Astrocyte of the spinal cord (primary cell): ENCODE measurements at regions not wholly inside any gene's neighbourhood (a gene's known extent, or its start where the extent isn't known, plus 50 kb on each side); places are given as distances from the start of the nearest gene placed in this dataset.

Source experiments
- DNase-seq: peaks from one replicate; pipeline ENCODE4 v3.0.0; 2011; ENCODE audit warnings: low read depth, low spot score
- H3K4me3 ChIP-seq: 2 replicates; pipeline ENCODE4 v1.5.1; 2011; ENCODE audit warnings: low read depth, mild to moderate bottlenecking, low read length, moderate library complexity
- in situ Hi-C: cut with HindIII; loops from 2 replicates; pipeline ENCODE4 v1.10.0; 2017; ENCODE audit warnings: low sequenced_read_pairs
- TF ChIP-seq, protein P1 (sequence below): IDR thresholded peaks from 2 replicates; pipeline ENCODE4 v1.5.1; 2012; ENCODE audit warnings: low read depth, mild to moderate bottlenecking, low read length, inconsistent platforms

DNA sequence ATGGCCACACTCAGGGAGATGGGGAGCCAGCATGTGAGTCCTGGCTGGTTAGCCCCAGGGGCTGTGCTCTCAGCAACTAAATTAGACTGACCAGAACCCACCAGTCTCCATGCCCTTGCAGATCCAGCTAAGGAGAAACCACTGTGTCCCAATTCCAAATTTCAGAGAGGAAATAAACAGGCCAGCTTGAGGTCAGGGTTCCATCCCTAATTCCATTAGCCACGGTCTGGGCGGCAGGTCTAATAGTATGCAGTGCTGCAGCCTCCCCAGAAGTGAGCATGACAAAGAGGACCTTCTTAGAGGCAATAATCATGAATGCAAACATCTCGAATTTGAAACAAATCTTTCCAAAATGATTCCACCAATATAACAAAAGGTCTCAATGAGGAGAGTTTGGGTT, 671.2 kb downstream of the BCL11A start:
- H3K4me3 ChIP-seq, result no peak overlapping the region
- TF ChIP-seq, protein P1, sequence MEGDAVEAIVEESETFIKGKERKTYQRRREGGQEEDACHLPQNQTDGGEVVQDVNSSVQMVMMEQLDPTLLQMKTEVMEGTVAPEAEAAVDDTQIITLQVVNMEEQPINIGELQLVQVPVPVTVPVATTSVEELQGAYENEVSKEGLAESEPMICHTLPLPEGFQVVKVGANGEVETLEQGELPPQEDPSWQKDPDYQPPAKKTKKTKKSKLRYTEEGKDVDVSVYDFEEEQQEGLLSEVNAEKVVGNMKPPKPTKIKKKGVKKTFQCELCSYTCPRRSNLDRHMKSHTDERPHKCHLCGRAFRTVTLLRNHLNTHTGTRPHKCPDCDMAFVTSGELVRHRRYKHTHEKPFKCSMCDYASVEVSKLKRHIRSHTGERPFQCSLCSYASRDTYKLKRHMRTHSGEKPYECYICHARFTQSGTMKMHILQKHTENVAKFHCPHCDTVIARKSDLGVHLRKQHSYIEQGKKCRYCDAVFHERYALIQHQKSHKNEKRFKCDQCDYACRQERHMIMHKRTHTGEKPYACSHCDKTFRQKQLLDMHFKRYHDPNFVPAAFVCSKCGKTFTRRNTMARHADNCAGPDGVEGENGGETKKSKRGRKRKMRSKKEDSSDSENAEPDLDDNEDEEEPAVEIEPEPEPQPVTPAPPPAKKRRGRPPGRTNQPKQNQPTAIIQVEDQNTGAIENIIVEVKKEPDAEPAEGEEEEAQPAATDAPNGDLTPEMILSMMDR, result no peak
- in situ Hi-C loops, result no loop called here

DNA sequence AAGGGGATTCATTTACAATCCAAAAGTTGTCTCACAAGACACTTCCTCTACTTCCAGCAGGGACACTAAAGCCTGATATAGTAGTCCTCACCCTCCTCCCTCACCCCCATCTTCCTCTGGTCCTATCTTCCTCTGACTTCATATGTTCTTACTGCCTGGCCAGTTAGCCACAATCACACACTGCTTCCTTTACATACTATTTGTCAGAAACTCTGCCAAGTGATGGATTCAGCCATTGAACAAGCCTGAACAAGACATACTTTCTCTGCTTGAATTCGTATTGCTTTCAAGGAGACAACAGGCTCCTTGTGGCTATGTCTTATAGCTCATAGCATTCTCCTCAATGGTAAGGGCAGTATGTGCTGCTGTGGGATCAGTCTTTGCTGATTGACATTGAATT, 672.2 kb downstream of the BCL11A start:
- TF ChIP-seq, protein P1, result no peak
- H3K4me3 ChIP-seq, result no peak overlapping the region
- in situ Hi-C loops, result no loop called here
- DNase-seq, result no peak

More for the DNA sequence above, 671.2 kb downstream of the BCL11A start:
- no peak for DNase-seq

DNA sequence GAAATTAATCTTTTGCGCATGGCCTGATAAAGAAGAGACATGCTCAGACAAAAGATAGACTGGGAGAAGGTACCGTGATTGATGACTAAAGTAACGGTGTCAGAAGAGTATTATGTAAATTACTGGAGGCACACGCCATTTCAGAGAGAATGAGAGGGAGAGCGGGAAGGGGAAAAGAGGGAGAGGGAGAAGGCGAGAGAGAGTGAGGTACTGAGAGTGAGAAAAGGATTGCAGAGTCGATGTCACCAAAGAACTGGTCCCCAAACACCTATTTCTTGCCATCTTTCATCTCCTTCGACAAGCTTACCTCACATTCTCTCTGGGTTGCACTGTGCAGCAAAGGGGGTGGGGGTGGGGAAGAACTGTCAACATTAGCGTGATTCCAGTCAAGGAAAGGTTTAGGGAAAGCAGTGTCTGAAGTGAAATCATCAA, 673.7 kb downstream of the BCL11A start:
- in situ Hi-C loops, result no loop called here
- TF ChIP-seq, protein P1, result no peak
- no peak overlapping the region for H3K4me3 ChIP-seq
- no peak for DNase-seq

DNA sequence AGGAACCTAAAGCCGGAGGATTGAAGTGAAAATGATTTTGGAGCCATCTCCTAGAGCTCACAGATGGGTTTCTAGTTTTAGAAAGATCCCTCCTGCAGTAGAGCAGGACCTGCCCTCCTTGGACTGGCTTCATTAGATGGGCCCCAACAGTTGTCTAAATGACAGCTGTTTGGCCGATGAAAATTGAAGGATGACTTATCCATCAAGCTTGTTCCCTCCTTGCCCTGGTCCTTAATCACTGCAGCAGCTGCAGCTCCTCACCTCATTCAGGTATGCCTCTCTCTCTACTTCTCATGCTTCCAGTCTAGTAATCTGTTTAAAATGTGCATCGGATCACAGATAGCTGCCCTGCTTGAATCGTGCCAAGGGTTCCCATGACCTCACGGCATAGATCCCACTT, 677.6 kb downstream of the BCL11A start:
- no peak overlapping the region for H3K4me3 ChIP-seq
- DNase-seq, result no peak
- TF ChIP-seq, protein P1, result no peak
- in situ Hi-C loops, result no loop called here

DNA sequence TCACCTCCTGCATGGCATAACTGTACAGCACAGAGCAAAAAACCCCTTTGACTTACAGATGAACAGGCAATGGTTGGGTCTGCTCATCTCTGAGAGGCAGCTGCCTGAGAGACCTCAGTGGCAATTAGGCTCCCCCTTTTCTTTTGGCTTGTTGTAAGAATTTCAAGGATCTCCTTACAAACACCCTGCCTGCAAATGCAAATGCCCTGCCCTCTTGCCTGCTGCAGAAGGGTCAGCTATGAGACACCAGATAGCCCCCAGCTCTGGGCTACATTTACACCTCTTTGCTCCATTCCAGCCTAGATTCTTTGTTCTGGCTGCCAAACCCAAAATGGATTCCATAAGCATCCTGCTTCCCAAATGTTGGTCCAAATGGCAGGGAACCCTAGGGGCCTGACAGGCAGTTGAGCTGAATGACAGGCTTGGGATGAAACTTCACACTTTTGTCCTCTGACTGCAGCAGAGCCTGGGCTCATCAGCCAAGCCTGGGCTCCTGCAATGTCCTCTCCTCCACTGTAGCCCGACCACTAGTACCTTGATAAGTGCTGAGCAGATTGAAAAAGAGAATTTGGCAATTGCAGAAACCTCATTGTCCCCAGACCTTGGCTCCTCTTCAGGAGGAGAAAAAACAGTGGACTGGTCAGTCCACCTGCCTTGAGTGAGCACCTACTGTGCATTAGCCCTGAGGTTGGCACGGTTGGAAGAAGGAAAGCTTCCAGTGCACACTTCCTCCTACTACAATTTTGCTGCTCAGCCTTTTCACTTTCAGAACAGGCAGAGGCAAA, 678.3 kb downstream of the BCL11A start:
- no peak overlapping the region for H3K4me3 ChIP-seq
- in situ Hi-C loops, result no loop called here
- DNase-seq, result no peak
- TF ChIP-seq, protein P1, result no peak

DNA sequence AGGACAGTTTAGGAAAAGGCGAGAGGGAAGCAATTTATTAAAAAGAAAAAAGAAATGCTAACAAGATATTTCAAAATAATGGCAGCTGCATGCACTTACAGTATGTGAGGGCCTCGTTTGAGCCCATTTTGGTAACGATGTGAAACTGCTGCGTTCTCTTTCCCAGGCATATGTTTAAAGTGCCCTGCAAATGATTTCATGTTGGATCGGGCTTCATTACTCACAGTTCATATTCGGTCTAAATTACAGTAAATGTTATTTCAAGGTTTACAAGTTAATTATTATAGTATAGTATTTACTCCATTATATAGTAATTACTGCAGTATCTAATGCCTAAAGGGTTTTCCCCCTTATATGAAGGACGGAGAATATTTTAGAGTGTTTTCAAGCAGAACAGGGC, 679.1 kb downstream of the BCL11A start:
- no peak for DNase-seq
- in situ Hi-C loops, result no loop called here
- H3K4me3 ChIP-seq, result no peak overlapping the region
- TF ChIP-seq, protein P1, result no peak
